Ishikawa (cell line): ENCODE measurements at regions not wholly inside any gene's neighbourhood (a gene's known extent, or its start where the extent isn't known, plus 50 kb on each side); places are given as distances from the start of the nearest gene placed in this dataset.

Experiments
- CEBPB ChIP-seq: IDR thresholded peaks from 2 replicates; pipeline ENCODE4 v1.6.1; 2012
- CREB1 ChIP-seq: IDR thresholded peaks from 2 replicates; pipeline ENCODE4 v1.6.1; 2012; ENCODE audit warnings: low read depth
- EGR1 ChIP-seq: IDR thresholded peaks from 2 replicates; pipeline ENCODE4 v1.6.1; 2012
- EP300 ChIP-seq: IDR thresholded peaks from 2 replicates; pipeline ENCODE4 v1.6.1; 2012; ENCODE audit warnings: borderline replicate concordance
- FOXM1 ChIP-seq: IDR thresholded peaks from 2 replicates; pipeline ENCODE4 v1.6.1; 2012; ENCODE audit warnings: low read depth, borderline replicate concordance
- NFIC ChIP-seq: IDR thresholded peaks from 2 replicates; pipeline ENCODE4 v1.6.1; 2012
- RAD21 ChIP-seq: IDR thresholded peaks from 2 replicates; pipeline ENCODE4 v1.6.1; 2012; ENCODE audit warnings: low read depth
- REST ChIP-seq: IDR thresholded peaks from 2 replicates; pipeline ENCODE4 v1.6.1; 2012; ENCODE audit warnings: low read depth, mild to moderate bottlenecking
- TAF1 ChIP-seq: IDR thresholded peaks from 2 replicates; pipeline ENCODE4 v1.6.1; 2012; ENCODE audit warnings: low read depth, mild to moderate bottlenecking
- TCF12 ChIP-seq: IDR thresholded peaks from 2 replicates; pipeline ENCODE4 v1.6.1; 2012; ENCODE audit warnings: low read depth
- TEAD4 ChIP-seq: IDR thresholded peaks from 2 replicates; pipeline ENCODE4 v1.6.1; 2012
- USF1 ChIP-seq: IDR thresholded peaks from 2 replicates; pipeline ENCODE4 v1.6.1; 2012
- YY1 ChIP-seq: IDR thresholded peaks from 2 replicates; pipeline ENCODE4 v1.6.1; 2012; ENCODE audit warnings: low read depth
- ZBTB7A ChIP-seq: IDR thresholded peaks from 2 replicates; pipeline ENCODE4 v1.6.1; 2012; ENCODE audit warnings: low read depth
- TF ChIP-seq, protein P1 (sequence below): IDR thresholded peaks from 2 replicates; pipeline ENCODE4 v1.6.1; 2012

DNA sequence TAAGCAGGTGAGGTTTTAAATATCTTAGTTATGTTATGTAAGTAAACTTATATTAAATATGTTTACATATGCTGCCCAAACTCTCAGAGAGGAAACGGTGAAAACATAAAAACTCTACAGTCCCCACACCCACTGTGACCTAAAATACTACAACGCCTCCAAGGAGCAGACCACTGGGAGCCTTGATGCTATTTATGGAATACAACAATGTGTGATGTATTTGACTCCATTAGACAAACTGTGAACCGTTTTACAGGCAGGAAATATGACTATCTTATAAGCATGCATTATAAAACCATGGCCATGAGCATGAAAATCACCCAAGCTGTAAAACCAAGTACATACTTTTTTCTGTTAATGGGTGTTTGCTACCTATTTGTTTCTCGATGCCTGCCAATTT lies 379.5 kb upstream of the TBL1XR1 start:
- TF ChIP-seq REST (no peak), YY1 (no peak), TEAD4 (no peak), USF1 (no peak), NFIC (no peak), EGR1 (no peak), TCF12 (no peak), CREB1 (no peak), TAF1 (no peak), CEBPB (no peak), EP300 (no peak)
- TF ChIP-seq, protein P1, sequence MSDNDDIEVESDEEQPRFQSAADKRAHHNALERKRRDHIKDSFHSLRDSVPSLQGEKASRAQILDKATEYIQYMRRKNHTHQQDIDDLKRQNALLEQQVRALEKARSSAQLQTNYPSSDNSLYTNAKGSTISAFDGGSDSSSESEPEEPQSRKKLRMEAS, result no peak

DNA sequence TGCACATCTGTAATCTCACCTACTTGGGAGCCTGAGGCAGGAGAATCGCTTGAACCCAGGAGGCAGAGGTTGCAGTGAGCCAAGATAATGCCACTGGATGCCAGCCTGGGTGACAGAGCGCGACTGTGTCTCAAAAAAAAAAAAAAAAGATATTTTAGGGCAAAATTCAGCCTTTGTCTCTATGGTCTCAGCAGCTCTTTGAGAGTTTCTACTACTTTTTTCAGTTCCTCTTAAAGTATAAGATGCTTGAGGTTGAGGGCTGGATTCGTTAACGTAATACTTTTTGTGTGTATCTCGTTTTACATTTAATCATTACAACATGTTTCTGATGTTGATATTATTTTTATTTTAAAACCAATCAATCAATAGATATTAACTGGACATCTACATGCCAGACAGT lies 381.2 kb upstream of the TBL1XR1 start:
- TF ChIP-seq, protein P1, result no peak
- TF ChIP-seq RAD21, result no peak
- TF ChIP-seq USF1, result no peak
- TF ChIP-seq TCF12, result no peak
- no peak for TF ChIP-seq REST
- TF ChIP-seq EP300, result no peak
- no peak for TF ChIP-seq FOXM1
- TF ChIP-seq TEAD4, result no peak
- TF ChIP-seq YY1, result no peak
- TF ChIP-seq EGR1, result no peak
- no peak for TF ChIP-seq CEBPB
- TF ChIP-seq ZBTB7A, result no peak
- TF ChIP-seq CREB1, result no peak
- TF ChIP-seq TAF1, result no peak
- no peak for TF ChIP-seq NFIC

DNA sequence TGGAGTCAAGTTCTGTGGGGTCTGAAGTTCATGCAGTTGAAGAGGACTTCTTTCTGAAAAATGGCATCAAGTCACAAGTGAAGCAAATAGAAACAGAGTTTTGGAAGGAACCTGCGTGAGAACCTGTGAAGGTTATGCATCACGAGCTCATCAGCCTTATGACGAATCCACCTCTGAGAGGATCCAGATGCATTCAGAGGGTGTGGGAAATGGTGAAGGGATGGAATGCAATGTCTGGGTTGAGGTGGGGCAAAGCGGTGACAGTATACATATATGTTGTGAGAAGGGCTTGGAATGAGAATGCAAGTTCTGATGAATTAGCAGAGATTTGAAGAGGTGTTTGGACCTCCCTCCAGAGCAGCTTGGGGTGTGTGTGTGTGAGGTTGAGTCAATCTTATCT lies 382.1 kb upstream of the TBL1XR1 start:
- no peak for TF ChIP-seq YY1
- TF ChIP-seq CEBPB, result no peak
- TF ChIP-seq REST, result no peak
- TF ChIP-seq, protein P1, result no peak
- TF ChIP-seq TCF12, result no peak
- no peak for TF ChIP-seq USF1
- TF ChIP-seq TEAD4, result no peak
- TF ChIP-seq EGR1, result no peak
- TF ChIP-seq FOXM1, result no peak
- no peak for TF ChIP-seq NFIC
- no peak for TF ChIP-seq CREB1
- TF ChIP-seq ZBTB7A, result no peak

- no peak for TF ChIP-seq RAD21
- TF ChIP-seq, protein P1, result no peak
These were observed 383.2 kb upstream of the TBL1XR1 start for GRCh38 chr3:177580437-177580836.
